ENCODE measurements at regions not wholly inside any gene's neighbourhood (a gene's known extent, or its start where the extent isn't known, plus 50 kb on each side); places are given as distances from the start of the nearest gene placed in this dataset.
"Not testable (repeated sequence)": the region's sequence is repeated elsewhere in the genome, so short reads cannot be mapped to it uniquely, and the experiment has no call there.

DNA sequence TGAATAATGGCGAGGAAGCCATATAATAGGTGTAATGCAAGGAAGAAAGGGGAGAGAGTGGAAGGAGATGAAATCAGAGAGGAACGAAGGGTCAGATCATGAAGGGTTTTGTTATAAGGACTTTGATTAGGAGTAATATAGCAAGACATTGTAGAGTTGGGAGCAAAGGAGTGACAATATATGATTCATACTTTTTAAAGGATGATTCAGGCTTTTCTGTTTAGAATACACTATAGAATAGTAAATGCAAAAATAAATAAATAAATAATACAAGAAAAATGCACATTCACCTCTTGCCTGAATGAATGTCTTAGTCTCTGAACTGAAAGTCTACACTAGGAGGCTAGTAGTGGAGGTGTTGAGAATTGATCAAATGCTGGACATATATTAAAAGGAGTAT, 1524.4 kb upstream of the AGA start:
- DNase-seq (ENCODE audit: low read depth): no peak

DNA sequence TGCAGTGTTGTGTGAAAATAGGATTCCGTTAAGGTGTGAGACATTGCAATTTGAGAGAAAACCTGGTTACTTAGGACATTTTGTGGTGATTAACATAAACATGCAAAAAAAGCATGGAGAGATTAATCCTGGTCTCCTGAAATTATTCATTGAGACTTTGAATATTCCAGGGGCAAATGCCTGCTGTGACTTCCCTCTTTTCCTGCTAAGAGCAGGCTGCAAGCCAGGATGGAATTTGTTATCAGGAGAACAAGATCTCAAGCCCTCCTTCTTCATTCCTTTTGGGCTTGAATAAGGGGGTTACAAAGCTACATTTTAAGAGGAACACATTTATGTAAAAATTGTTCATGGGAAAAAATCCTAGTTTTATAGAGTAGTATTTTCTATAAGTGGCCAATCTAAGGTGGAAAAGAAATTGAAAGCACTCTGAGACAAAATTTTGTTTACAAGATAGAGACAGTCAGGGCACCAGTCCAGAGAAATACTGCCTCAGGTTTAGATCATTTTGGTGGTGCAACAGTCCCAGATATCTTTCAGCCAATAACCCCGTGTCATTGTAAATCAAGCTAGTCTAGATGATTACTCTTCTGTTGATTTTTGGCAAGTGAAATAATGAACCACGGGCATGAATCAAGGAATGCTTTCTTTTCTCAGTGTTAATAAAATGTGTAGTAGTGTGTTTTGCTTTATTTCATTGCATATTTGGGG, 1528.3 kb upstream of the AGA start:
- DNase-seq (ENCODE audit: low read depth): no peak

DNA sequence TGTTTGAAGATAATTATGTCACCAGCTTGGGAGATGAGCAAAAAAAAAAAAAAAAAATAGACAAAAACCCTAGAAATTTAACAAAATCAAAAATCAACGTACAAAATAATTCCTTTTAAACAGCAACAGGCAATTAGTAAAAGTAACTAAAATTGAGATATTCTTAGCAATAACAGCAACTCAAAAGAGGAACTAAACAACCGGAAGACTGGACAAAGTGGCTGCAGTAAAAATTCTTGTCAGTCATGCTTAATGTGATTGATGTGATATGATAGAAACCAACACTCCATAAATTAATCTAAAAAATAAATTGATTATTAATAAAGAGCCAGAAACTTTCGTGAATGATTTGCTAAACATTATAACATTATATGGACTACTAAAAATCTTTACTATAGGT, 1534.6 kb upstream of the AGA start:
- DNase-seq (ENCODE audit: low read depth): no peak

DNA sequence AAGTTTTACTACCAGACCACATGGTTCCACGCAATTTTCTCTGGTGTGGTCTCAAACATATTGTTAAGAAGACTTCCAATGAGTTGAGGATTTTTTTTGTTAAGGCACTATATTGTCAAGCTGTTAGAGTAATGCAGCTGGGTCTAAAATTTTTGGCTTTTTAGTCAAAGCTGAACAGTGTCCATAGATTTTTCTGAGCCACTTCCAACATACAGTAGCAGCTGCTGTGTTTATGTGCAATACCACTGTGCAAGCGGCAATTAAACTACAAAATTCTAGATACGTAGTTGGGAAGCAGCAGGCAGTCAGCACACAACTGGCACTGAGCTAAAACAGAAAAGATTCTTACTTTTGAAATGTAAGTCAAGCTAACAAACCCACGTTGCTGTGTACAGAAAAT, 1551.1 kb upstream of the AGA start:
- no peak for DNase-seq (ENCODE audit: low read depth)

DNA sequence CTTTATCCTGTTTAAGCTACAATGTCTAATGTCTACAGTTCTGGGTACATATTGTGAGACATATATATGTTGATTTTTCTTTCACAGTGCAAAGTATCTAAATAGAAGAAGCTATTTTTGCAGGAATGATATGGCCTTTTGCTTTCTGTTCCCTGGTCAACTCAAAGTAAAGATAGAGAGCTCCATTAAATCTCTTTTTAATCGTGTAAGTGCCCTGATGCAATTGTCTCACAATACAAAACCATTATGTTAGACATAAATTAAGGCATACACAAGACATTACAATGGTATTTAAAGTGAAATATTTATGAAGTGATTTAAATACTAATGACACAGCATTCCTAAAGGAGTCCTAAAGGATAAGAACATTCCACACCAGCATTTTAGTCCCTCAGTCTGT, 1559.7 kb upstream of the AGA start:
- no peak for DNase-seq (ENCODE audit: low read depth)

DNA sequence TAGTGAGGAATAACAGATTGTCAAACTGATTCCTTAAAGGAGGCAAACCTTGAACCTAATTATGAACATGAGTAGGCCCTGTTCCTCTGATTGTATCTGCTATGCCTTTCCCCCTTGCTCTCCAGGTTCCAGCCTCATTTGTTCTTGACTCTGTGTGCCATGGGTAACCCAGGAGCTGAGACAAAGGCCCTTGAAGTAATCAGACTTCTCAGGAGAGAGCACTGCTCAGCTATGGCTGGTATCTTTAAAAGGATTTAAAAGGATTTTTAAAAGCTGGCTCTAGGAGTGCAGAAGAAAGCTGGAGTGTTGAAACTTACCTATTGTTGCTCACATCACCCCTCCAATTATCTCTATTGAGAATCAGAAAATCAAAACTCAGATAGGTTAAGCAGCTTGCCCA, 1565.5 kb upstream of the AGA start:
- DNase-seq (ENCODE audit: low read depth): no peak

DNA sequence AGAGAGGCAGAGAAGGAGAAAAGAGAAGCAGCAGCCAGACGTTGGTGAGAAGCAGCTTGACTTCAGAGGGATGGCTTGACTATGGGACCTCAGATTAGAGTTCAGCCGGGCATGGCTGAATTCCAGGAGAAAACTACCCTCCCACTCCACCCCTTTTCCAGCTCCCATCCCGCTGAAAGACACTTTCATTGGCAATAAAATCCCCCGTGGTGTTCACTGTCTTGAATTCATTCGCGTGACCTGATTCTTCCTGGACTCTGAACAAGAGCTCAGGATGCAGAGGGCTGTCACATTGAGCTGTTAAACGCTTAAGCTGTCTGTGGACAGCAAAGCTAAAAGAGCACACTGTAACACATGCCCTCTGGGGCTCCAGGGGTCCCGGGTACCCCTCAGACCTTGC, 1575.3 kb upstream of the AGA start:
- DNase-seq (ENCODE audit: low read depth): no peak

DNA sequence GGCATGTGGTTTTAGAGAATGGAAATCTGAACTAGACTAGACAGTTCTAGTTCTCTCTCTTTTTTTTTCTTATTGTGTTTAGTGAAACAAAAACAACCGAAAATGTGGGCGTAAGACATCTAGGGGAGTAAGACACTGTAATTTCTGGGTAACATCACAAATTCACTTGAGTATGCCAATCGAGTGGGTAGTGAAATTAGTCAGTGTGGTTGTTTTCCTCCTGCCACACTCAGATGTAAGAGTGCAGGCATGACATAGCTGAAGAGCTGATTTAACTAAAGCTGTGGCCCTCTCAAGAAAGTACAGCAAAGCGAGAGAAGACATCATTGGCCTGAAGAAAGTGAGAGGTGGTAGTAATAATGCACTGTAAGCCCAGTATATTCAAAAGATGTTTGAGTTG, 1585.3 kb upstream of the AGA start:
- DNase-seq (ENCODE audit: low read depth): no peak

DNA sequence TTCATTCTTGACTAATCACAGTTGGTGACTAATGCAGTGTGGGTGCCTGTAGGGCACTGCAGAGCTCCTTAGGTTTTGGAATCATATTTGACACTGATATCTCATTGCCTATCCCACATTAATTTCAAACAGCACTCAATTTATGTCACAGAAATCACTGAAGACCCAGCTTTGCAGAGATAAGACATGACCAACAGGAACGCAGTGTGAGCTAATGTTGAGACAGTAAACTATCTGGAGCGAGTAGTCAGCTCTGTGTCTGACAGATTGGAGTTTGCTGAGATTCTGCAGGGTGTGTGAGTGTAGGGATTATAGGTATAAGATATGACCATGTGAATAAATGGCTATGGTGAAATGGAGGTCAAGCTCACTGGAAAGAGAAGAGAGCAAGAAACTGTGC, 1586.1 kb upstream of the AGA start:
- no peak for DNase-seq (ENCODE audit: low read depth)

DNA sequence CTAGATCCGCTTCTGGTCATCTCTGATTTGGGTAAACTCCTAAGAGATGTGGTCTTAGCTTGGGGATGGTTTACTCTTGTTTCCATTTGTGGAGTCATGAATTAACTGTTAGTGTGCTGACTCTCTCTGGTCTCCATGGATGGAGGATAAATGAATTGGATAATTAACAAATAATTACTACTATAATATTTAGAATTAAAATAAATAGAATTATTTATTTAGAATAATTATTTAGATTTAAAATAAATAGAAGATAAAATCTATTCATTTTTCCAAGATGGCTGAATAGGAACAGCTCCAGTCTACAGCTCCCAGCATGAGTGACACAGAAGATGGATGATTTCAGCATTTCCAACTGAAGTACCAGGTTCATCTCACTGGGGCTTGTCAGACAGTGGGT, 1587.4 kb upstream of the AGA start:
- DNase-seq (ENCODE audit: low read depth): no peak

DNA sequence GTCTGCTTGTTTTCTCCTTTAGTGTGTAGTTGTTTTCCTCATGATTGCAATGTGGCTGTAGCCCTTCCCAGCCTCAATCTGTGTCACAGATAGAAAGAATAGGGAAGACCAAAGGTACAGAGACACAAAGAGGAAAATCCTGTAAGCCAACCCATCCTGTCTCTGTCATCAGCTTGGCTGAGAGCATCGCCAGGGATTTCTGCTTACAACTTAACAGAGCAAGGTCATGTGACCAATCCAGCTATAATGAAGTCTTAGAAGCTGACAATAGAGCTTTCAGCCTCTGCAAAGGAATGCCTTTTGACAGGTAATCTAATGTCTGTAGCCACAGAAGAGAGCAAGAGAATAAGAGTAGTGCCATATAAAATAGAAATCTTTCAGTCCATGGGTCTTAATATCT, 1598.0 kb upstream of the AGA start:
- DNase-seq (ENCODE audit: low read depth): no peak

DNA sequence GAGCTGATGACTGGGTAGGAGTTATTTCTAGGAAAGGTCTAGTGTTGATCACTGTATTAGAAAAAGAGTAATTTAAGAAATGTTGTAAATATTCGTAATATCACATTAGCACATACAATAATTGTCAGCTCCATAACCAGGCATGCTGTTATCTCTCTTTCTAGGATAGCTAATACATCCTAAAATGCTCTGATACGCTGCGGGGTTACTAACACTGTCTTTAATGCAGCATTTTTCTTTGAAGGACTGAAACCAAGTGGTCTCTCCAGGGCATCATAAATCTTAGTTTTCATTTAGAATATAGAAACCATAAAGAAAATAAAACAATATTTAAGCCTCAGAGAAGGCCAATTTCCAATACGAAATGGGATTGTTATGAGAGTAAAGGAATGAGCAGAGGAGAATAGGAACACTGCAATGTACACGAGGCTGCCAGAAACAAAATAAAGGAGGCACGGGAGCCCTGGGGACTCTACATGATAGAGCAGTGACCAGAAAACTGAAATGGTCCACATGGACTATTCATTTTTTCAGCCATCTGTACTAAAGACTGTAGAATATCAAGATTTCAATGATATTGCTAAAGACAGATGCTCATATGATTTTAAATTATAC, 1606.7 kb upstream of the AGA start:
- DNase-seq (ENCODE audit: low read depth): no peak

DNA sequence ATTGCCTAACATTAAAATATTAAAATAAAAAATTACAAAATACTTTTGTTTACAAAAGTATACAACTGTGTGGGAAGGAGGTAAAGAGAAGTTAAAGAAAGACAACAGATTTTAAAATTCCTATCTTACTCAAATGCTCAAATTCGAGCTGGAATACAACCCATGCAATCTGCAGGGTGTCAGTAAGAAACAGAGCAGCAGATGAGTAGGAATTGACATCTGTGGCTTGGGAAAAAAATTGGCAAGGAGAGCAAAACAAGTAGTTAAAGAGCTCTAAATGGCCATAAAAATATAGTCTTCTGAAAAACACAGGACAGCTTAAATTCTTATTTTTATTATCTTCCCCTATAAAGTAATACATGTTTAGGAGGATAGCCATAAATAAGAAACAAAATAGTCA, 1609.0 kb upstream of the AGA start:
- no peak for DNase-seq (ENCODE audit: low read depth)

DNA sequence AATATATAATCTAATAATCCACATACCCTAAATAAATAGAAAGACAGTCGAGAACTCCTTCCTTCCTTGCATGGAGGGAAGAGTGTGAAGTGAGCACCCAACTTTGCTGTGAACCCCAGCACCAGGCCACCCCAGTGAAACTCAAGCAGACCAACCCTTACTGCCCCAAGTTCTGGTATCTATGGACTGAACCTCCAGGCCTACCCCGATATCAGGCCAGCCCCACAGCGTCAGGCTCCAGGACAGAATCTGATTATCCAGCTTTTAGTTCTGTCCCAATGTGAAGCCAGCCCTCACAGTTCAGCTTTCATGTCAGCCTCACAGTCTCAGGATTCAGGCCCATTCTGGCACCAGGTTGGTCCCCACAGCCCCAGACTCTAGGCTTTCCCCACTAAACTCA, 1617.2 kb upstream of the AGA start:
- DNase-seq (ENCODE audit: low read depth): no peak

DNA sequence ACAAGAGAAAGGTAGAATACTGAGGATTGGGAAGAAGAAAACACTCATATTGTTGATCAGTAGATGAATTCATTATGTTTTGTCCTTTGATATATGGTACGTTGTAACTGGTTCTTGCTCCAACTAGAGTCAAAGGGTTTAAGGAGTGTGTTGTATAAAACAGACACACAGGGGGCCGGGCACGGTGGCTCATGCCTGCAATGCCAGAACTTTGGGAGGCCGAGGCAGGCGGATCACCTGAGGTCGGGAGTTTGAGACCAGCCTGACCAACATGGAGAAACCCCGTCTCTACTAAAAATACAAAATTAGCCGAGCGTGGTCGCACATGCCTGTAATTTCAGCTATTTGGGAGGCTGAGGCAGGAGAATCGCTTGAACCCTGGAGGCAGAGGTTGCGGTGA, 1624.0 kb upstream of the AGA start:
- DNase-seq (ENCODE audit: low read depth): not testable (repeated sequence)

DNA sequence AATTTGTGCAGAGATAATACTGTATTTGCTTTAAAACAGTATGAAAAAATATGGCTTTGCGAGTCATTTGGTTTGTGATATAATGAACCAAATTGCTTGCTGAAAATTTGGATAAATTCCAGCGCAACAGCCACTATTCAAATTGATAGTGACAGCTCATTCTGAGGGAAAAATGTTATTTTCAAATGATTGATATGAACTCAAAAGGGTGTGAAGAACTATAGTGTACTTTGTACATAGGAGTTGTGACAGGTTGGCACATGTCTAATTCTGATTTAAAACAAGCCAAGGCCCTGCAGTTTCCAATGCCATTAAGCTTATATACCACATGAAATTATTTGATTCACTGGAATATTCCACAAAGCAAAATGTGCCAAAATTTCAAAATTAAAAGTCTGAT, 1628.9 kb upstream of the AGA start:
- DNase-seq (ENCODE audit: low read depth): no peak

DNA sequence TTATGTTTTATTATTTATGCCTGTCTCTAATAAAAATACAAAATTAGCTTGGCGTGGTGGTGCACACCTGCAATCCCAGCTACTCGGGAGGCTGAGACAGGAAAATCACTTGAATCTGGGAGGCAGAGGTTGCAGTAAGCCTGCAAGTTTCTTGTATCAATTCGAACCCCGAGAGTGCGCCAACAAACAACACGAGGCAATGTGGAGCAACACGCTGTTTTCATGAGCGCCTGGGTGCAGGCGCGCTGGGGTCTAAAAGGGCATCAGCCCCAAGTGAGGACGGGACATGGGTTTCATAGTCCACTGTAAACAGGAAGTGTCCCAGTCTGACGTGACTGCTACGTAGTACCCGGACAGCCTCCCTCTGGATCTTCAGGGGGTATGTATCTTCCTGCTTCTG, 1634.6 kb upstream of the AGA start:
- DNase-seq (ENCODE audit: low read depth): no peak

DNA sequence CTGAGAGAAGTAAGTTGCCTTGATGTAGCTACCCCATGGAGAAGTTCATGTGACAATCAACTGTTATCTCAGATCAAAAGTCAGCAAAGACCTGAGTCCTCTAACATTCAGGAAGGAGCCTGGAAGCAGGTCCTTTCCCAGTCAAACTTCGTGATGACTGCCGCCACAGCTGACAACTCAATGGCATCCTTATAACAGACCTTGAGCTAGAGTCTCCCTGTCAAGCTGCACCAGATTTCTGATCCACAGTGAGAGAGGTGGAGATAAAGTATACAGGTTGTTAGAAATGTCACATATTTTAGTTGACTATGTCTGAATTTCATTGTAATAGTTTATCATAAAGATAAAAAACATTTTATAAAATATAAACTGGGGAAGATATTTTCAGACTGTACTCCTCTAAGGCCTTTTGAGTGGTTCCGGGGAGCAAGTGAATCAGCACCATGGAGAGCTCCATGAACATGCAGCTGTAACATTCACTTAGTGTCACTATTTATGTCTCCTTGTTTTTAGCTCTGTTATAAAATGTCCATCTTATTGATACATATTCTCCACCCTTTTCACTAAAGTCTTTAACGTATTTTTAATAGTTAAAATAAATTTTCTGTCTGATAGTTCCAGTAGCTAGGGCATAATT, 1653.5 kb upstream of the AGA start:
- DNase-seq (ENCODE audit: low read depth): no peak

DNA sequence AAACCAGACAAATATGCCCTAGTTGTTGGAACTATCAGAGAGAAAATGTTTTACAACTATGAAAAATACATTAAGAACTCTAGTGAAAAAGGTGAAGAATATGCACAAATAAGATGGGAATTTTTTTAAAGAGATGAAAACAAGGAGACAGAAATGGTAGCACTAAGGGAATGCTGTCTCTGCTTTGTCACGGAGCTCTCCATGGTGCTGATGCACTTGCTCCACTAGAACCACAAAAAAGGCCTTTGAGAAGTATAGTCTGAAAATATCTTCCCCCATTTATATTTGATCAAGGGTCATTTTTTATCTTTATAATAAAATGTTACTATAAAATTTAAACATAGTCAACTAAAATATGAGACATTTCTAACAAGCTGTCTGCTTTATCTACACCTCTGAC, 1655.5 kb upstream of the AGA start:
- no peak for DNase-seq (ENCODE audit: low read depth)

DNA sequence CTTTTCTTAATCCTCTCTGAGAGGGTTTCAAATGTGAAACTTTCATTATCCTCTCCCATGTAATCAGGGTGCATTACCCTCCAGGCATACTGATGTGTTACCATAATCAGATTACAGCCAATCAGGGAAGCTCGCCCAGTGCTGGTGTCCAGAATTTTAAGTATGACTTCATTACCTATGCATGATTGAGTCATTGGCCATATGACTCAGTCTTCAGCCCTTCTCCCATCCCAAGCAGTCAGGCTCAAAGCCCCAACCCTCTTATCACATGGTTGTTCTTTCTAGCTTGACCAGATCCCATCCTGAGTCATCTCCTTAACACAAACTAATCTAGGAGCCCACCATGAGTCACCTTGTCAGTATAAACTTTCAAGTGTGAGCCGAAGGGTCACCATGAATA, 1668.1 kb upstream of the AGA start:
- peak; percentile 33 for DNase-seq (ENCODE audit: low read depth)

DNA sequence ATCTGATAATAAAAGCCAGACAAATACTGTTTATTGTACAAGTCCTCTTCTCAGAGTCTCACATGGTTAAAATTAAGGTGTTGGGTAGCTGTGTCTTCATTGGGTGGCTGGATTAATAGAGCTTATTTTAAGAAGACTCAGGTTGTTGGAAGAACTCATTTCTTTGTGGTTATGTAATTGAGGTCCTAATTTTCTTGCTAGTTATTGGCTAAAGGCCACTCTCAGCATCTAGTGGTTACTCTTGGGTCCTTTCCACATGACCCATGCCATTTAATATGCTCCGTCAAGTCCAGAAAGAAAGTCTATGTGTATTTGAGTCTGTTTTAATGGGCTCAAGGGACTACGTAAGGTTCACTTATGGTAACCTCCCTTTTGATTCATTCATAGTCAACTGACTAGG, 1668.6 kb upstream of the AGA start:
- DNase-seq (ENCODE audit: low read depth): no peak

DNA sequence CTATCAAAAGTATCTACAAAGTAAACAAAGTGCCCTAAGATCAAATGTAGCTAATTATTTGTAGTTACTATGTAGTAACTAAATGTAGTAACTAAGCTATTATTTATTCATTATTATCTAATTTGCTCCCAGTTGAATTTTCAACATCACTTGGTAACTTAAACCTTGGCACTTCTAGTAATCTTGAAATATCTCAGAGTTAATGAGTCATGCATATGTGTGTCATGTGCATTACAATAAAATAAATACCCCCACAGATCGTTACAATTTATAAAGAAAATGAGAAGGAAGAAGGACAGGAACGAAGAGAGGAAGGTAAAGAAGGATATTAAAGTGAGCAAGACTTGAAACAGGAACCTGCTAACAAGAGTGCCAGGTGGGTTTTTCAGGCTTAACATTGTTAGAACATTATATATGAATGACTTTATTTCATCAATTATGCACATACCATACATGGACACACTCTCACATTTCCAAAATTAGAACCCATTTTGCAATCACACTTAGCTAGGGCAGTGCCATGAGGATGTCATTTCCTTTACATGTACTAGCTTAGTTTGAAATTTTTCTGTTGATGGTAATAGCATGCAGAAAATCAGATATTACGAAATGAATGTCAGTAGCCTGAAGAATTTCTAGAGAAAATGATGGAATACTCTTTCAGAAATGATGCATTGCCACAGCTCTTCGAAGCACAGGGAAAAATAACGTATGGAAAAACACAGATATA, 1670.4 kb upstream of the AGA start:
- DNase-seq (ENCODE audit: low read depth): no peak

DNA sequence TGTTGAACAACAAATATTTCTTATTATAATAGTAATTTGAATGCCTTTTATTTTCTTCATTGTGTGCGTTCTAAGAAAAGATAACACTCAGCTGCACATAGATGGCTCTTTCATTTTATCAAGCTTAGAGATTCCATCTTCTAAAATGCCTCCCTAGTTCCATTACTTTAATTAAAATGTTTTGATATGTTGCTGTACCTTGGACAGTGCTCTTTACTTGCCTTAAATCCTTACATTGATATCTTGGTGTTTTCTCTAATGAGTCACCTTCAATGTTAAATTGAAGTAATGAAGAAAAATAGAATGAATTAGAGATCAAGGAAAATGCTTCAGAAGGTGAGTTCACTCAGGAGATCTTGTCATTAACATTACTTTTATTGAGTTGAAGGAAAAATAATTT, 1672.4 kb upstream of the AGA start:
- no peak for DNase-seq (ENCODE audit: low read depth)

All from HS-27A (cell line).